OCI-LY1 (cell line): ENCODE measurements at regions not wholly inside any gene's neighbourhood (a gene's known extent, or its start where the extent isn't known, plus 50 kb on each side); places are given as distances from the start of the nearest gene placed in this dataset.

ENCODE experiments used
- H2AFZ ChIP-seq: fragments of 200-600 bp; sonication (generic), shearing (Covaris generic); 2 replicates; pipeline ENCODE4 v1.6.0; 2014; ENCODE audit warnings: antibody characterized with exemption, mild to moderate bottlenecking, low read length
- H3F3A ChIP-seq: fragments of 200-600 bp; sonication (generic), shearing (Covaris generic); 2 replicates; pipeline ENCODE4 v1.6.0; 2014; ENCODE audit warnings: mild to moderate bottlenecking, antibody characterized with exemption, low read length, moderate library complexity; ENCODE audit not compliant: insufficient read depth
- H3K27ac ChIP-seq: fragments of 200-600 bp; sonication (generic); 2 replicates; pipeline ENCODE4 v1.5.1; 2014; ENCODE audit warnings: low read length, mixed run types, mild to moderate bottlenecking, low read depth; ENCODE audit not compliant: poor library complexity, severe bottlenecking
- H3K27me3 ChIP-seq: fragments of 200-600 bp; sonication (generic); 2 replicates; pipeline ENCODE4 v1.6.0; 2014; ENCODE audit warnings: antibody characterized with exemption, mild to moderate bottlenecking, low read length, moderate library complexity; ENCODE audit not compliant: insufficient read depth
- H3K36me3 ChIP-seq: fragments of 200-600 bp; sonication (generic); 2 replicates; pipeline ENCODE4 v1.6.1; 2014; ENCODE audit warnings: mild to moderate bottlenecking, antibody characterized with exemption, low read length, moderate library complexity, mixed read lengths; ENCODE audit not compliant: insufficient read depth
- H3K4me1 ChIP-seq: fragments of 200-600 bp; sonication (generic); 2 replicates; pipeline ENCODE4 v1.5.1; 2014; ENCODE audit warnings: mild to moderate bottlenecking, low read length, moderate library complexity; ENCODE audit not compliant: insufficient read depth, severe bottlenecking
- H3K4me2 ChIP-seq: fragments of 200-600 bp; sonication (generic), shearing (Covaris generic); 2 replicates; pipeline ENCODE4 v1.6.1; 2014; ENCODE audit warnings: low read length
- H3K4me3 ChIP-seq: fragments of 200-600 bp; sonication (generic); 2 replicates; pipeline ENCODE4 v1.5.1; 2014; ENCODE audit warnings: low read length, low read depth, mild to moderate bottlenecking, mixed read lengths; ENCODE audit not compliant: poor library complexity, severe bottlenecking
- H3K79me2 ChIP-seq: fragments of 200-600 bp; shearing (Covaris generic); 2 replicates; pipeline ENCODE4 v1.6.1; 2016; ENCODE audit warnings: mixed run types, low read length, mixed read lengths; ENCODE audit not compliant: insufficient read depth
- H3K9ac ChIP-seq: fragments of 200-600 bp; sonication (generic), shearing (Covaris generic); 2 replicates; pipeline ENCODE4 v1.6.1; 2014; ENCODE audit warnings: mild to moderate bottlenecking, low read length, mixed read lengths
- H3K9me2 ChIP-seq: fragments of 200-600 bp; sonication (generic), shearing (Covaris generic); 2 replicates; pipeline ENCODE4 v1.6.1; 2014; ENCODE audit warnings: low read depth, mild to moderate bottlenecking, low read length, mixed read lengths
- H3K9me3 ChIP-seq: fragments of 200-600 bp; shearing (Covaris generic); 2 replicates; pipeline ENCODE4 v1.6.1; 2014; ENCODE audit warnings: low read length, mixed read lengths
- H4K20me1 ChIP-seq: fragments of 200-600 bp; sonication (generic), shearing (Covaris generic); 2 replicates; pipeline ENCODE4 v1.6.0; 2016; ENCODE audit warnings: mild to moderate bottlenecking, low read length; ENCODE audit not compliant: insufficient read depth
- EZH2 ChIP-seq: fragments of 200-600 bp; sonication (generic), shearing (Covaris generic); IDR thresholded peaks from 2 replicates; pipeline ENCODE4 v1.8.0; 2017; ENCODE audit warnings: borderline replicate concordance, mixed run types, mild to moderate bottlenecking, antibody characterized with exemption, low read length, moderate library complexity, mixed read lengths
- TF ChIP-seq, protein P1 (sequence below): fragments of 200-600 bp; sonication (generic), shearing (Covaris generic); IDR thresholded peaks from 2 replicates; pipeline ENCODE4 v1.5.1; 2017; ENCODE audit warnings: mild to moderate bottlenecking, antibody characterized with exemption, low read length, moderate library complexity, mixed read lengths

DNA sequence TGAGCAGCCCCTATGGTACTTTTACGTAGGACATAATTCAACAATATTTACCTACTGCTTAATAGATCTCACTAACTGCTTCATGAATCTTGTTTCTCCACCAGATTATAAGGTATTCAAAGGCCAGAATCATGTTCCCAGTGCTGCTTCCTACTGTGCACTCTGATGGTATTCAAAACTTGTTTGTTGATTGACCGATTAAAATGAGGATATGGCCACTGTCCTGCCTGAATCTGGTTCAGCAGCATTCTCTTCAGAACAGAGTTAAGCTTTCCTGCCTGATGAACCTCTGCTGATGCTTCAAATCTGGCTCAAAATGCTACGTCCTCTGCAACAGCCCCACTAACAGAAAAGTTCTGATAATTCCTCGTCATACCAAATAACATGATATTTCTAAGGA, 150.7 kb upstream of the ZNF462 start:
- Histone ChIP-seq H3K9me3 (no peaks in the 10 kb centered on the region), H3K4me2 (no peak overlapping the region), H3K79me2 (no peaks in the 10 kb centered on the region), H3K36me3 (no peaks in the 10 kb centered on the region), H2AFZ (no peak overlapping the region), H3K27ac (no peak overlapping the region), H3K4me3 (no peak overlapping the region), H4K20me1 (no peaks in the 10 kb centered on the region), H3K27me3 (no peaks in the 10 kb centered on the region), H3K9me2 (no peaks in the 10 kb centered on the region), H3F3A (no peaks in the 10 kb centered on the region), H3K9ac (no peak overlapping the region), H3K4me1 (no peaks in the 10 kb centered on the region)
- TF ChIP-seq, protein P1, sequence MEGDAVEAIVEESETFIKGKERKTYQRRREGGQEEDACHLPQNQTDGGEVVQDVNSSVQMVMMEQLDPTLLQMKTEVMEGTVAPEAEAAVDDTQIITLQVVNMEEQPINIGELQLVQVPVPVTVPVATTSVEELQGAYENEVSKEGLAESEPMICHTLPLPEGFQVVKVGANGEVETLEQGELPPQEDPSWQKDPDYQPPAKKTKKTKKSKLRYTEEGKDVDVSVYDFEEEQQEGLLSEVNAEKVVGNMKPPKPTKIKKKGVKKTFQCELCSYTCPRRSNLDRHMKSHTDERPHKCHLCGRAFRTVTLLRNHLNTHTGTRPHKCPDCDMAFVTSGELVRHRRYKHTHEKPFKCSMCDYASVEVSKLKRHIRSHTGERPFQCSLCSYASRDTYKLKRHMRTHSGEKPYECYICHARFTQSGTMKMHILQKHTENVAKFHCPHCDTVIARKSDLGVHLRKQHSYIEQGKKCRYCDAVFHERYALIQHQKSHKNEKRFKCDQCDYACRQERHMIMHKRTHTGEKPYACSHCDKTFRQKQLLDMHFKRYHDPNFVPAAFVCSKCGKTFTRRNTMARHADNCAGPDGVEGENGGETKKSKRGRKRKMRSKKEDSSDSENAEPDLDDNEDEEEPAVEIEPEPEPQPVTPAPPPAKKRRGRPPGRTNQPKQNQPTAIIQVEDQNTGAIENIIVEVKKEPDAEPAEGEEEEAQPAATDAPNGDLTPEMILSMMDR: no peak
- TF ChIP-seq EZH2: no peak

DNA sequence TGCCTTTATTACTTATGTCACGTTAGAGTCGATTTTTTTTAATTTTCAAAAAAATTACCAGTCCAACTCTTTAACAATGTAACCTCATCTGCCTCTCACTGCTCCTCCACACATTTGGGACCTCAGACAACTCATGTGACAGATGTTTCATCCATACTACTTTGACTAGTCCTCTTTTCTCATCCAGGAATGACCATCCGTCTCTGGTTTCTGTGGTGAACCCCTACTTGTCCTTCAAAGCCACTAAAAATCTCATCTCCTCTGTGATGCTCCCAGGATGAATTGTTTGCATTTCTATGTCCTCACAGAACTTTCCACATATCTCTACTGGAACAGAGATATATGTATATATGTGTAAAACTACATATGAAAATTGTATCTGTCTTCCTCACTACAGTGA, 149.8 kb upstream of the ZNF462 start:
- no peak for TF ChIP-seq EZH2
- TF ChIP-seq, protein P1: no peak
- Histone ChIP-seq H3K4me3 (no peak overlapping the region), H3K27me3 (no peaks in the 10 kb centered on the region), H3K4me2 (no peak overlapping the region), H3K9me3 (no peaks in the 10 kb centered on the region), H3K79me2 (no peaks in the 10 kb centered on the region), H3K9ac (no peak overlapping the region), H2AFZ (no peak overlapping the region), H3K36me3 (no peaks in the 10 kb centered on the region), H3K4me1 (no peaks in the 10 kb centered on the region), H3K9me2 (no peaks in the 10 kb centered on the region), H4K20me1 (no peaks in the 10 kb centered on the region), H3F3A (no peaks in the 10 kb centered on the region), H3K27ac (no peak overlapping the region)

DNA sequence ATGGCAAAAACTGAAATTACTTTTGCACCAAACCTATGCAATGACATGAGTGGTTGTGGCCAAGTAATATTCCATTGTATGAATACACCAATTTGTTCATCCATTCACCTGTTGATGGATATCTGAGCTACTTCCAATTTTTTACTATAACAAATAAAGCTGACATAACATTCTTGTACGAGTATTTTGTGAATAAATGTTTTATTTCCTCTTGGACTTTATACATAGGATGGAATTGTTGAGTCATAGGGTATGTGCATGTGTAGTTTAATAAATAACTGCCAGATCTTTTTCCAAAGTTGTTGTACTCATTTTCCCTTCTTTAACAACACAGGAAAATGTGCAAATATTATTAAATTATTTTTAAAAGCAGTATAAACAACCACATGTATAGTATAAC, 146.1 kb upstream of the ZNF462 start:
- H3K4me1 ChIP-seq: no peaks in the 10 kb centered on the region
- H3K9me2 ChIP-seq: no peaks in the 10 kb centered on the region
- H3K79me2 ChIP-seq: no peaks in the 10 kb centered on the region
- TF ChIP-seq, protein P1: no peak
- TF ChIP-seq EZH2: no peak
- H3K4me3 ChIP-seq: no peak overlapping the region
- H3K27ac ChIP-seq: no peak overlapping the region
- H2AFZ ChIP-seq: no peak overlapping the region
- H3F3A ChIP-seq: no peaks in the 10 kb centered on the region
- no peaks in the 10 kb centered on the region for H3K36me3 ChIP-seq
- no peaks in the 10 kb centered on the region for H4K20me1 ChIP-seq
- H3K4me2 ChIP-seq: no peak overlapping the region
- no peaks in the 10 kb centered on the region for H3K27me3 ChIP-seq
- H3K9ac ChIP-seq: no peak overlapping the region
- no peaks in the 10 kb centered on the region for H3K9me3 ChIP-seq
